K562 (cell line): ENCODE measurements at regions not wholly inside any gene's neighbourhood (a gene's known extent, or its start where the extent isn't known, plus 50 kb on each side); places are given as distances from the start of the nearest gene placed in this dataset.
A peak's percentile ranks its signal among the peaks of the same experiment; 100 is the strongest.

Source experiments
- CREM ChIP-seq: IDR thresholded peaks from 2 replicates; pipeline ENCODE4 v1.6.1; 2014; ENCODE audit warnings: antibody characterized with exemption, low read depth
- EP300 ChIP-seq: IDR thresholded peaks from 2 replicates; pipeline ENCODE4 v1.6.1; 2012; ENCODE audit warnings: low read length, improper control_type of control experiment
- FOS ChIP-seq: IDR thresholded peaks from 3 replicates; pipeline ENCODE4 v1.6.1; 2011; ENCODE audit not compliant: insufficient read length; ENCODE audit errors: extremely low read depth
- HDAC3 ChIP-seq: fragments of 450-650 bp; IDR thresholded peaks from 2 replicates; pipeline ENCODE4 v1.6.1; 2018; ENCODE audit warnings: borderline replicate concordance, mild to moderate bottlenecking, moderate library complexity; ENCODE audit not compliant: partially characterized antibody
- NCOR1 ChIP-seq: fragments of 450-650 bp; IDR thresholded peaks from 2 replicates; pipeline ENCODE4 v1.6.1; 2016; ENCODE audit warnings: mild to moderate bottlenecking, moderate library complexity
- RBM15 ChIP-seq: fragments of 200-400 bp; formaldehyde crosslinking; IDR thresholded peaks from 2 replicates; pipeline ENCODE4 v1.6.1; 2018; ENCODE audit warnings: mild to moderate bottlenecking, low read length, moderate library complexity; ENCODE audit not compliant: insufficient read depth
- RBM17 ChIP-seq: fragments of 200-400 bp; formaldehyde crosslinking; IDR thresholded peaks from 2 replicates; pipeline ENCODE4 v1.6.1; 2017; ENCODE audit warnings: low read depth, mild to moderate bottlenecking, low read length, borderline replicate concordance
- ZBTB11 ChIP-seq, 3 experiments: fragments of 200-800 bp in 1 of 3; fragments of 250-450 bp in 1 of 3; fragments of 450-650 bp in 1 of 3; sonication (Bioruptor Pico) in 1 of 3; sonication (Bioruptor generic) in 1 of 3; formaldehyde crosslinking in 1 of 3; IDR thresholded peaks; 2 replicates each; pipeline versions ENCODE4 v1.6.1 to v1.8.0; 2016 to 2022; ENCODE audit warnings: mild to moderate bottlenecking in 2 of 3, missing genetic modification characterization in 2 of 3, missing compliant biosample characterization in 1 of 3, moderate library complexity in 1 of 3
- ZSCAN29 ChIP-seq: fragments of 450-650 bp; IDR thresholded peaks from 2 replicates; pipeline ENCODE4 v1.6.1; 2017
- TF ChIP-seq, protein P1 (sequence below): fragments of 250-450 bp; sonication (Bioruptor Pico); IDR thresholded peaks from 2 replicates; pipeline ENCODE4 v1.8.0; 2022; ENCODE audit warnings: inconsistent platforms
- TF ChIP-seq, protein P2 (sequence below): fragments of 450-650 bp; IDR thresholded peaks from 2 replicates; pipeline ENCODE4 v1.6.1; 2016; ENCODE audit warnings: low read depth
- TF ChIP-seq, protein P3 (sequence below): IDR thresholded peaks from 2 replicates; pipeline ENCODE4 v1.6.1; 2011; ENCODE audit not compliant: insufficient read length; ENCODE audit errors: extremely low read depth

DNA sequence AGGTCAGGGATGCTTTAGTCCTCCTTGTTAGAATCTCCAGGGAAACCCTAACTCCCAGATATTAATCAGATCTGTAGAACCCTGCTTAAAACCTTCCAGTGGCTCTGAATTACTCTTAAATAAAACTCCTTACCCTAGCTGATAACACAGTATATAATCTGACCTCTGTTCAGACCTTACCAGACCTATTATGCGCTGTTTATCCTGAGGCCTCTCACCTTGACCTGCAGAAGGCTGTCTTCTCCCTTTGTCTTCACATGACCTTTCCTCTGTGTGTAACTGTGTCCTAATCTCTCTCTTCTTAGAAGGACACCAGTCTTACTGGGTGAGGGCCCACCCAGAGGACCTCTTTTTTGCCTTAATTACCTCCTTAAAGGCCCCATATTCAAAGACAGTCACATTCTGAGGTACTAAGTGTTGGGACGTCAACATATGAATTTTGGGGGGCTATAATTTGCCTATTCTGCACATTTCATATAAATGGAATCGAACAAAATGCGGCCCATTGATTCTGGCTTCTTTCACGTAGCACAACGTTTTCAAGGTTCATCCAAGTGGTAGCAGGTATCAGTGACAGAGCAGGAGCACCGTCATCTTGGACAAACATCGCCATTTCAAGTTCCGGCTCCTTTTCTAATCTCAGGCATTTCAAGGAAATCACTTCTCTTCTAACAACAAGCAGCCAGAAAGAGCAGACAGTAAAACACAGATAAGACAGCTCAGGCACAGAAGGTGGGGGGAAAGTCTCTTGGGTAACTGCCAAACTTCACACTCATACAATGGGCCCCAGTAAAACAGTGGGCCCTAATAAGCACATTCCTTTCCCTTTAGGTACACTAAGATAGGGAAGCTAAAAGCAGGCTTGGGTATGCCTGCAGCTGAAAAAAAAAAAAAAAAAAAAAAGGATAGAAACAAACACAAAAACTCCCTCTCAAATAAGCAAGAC, 200.2 kb upstream of the NUDT4 start (continued):
- TF ChIP-seq ZBTB11 (CRISPR knock-in tag; IDR thresholded peaks at IDR 0.05) (peak in 1 of 3 experiments; percentile 27; a peak in 1 of 6 replicates), FOS (no peak), RBM15 (no peak), NCOR1 (peak; percentile 93), RBM17 (no peak), EP300 (peak; percentile 82; the same call in 1 of the 2 replicates), HDAC3 (peak; percentile 81), ZSCAN29 (no peak), CREM (no peak)
- TF ChIP-seq, protein P1, sequence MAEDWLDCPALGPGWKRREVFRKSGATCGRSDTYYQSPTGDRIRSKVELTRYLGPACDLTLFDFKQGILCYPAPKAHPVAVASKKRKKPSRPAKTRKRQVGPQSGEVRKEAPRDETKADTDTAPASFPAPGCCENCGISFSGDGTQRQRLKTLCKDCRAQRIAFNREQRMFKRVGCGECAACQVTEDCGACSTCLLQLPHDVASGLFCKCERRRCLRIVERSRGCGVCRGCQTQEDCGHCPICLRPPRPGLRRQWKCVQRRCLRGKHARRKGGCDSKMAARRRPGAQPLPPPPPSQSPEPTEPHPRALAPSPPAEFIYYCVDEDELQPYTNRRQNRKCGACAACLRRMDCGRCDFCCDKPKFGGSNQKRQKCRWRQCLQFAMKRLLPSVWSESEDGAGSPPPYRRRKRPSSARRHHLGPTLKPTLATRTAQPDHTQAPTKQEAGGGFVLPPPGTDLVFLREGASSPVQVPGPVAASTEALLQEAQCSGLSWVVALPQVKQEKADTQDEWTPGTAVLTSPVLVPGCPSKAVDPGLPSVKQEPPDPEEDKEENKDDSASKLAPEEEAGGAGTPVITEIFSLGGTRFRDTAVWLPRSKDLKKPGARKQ (CRISPR knock-in tag) = no peak
- TF ChIP-seq, protein P2, sequence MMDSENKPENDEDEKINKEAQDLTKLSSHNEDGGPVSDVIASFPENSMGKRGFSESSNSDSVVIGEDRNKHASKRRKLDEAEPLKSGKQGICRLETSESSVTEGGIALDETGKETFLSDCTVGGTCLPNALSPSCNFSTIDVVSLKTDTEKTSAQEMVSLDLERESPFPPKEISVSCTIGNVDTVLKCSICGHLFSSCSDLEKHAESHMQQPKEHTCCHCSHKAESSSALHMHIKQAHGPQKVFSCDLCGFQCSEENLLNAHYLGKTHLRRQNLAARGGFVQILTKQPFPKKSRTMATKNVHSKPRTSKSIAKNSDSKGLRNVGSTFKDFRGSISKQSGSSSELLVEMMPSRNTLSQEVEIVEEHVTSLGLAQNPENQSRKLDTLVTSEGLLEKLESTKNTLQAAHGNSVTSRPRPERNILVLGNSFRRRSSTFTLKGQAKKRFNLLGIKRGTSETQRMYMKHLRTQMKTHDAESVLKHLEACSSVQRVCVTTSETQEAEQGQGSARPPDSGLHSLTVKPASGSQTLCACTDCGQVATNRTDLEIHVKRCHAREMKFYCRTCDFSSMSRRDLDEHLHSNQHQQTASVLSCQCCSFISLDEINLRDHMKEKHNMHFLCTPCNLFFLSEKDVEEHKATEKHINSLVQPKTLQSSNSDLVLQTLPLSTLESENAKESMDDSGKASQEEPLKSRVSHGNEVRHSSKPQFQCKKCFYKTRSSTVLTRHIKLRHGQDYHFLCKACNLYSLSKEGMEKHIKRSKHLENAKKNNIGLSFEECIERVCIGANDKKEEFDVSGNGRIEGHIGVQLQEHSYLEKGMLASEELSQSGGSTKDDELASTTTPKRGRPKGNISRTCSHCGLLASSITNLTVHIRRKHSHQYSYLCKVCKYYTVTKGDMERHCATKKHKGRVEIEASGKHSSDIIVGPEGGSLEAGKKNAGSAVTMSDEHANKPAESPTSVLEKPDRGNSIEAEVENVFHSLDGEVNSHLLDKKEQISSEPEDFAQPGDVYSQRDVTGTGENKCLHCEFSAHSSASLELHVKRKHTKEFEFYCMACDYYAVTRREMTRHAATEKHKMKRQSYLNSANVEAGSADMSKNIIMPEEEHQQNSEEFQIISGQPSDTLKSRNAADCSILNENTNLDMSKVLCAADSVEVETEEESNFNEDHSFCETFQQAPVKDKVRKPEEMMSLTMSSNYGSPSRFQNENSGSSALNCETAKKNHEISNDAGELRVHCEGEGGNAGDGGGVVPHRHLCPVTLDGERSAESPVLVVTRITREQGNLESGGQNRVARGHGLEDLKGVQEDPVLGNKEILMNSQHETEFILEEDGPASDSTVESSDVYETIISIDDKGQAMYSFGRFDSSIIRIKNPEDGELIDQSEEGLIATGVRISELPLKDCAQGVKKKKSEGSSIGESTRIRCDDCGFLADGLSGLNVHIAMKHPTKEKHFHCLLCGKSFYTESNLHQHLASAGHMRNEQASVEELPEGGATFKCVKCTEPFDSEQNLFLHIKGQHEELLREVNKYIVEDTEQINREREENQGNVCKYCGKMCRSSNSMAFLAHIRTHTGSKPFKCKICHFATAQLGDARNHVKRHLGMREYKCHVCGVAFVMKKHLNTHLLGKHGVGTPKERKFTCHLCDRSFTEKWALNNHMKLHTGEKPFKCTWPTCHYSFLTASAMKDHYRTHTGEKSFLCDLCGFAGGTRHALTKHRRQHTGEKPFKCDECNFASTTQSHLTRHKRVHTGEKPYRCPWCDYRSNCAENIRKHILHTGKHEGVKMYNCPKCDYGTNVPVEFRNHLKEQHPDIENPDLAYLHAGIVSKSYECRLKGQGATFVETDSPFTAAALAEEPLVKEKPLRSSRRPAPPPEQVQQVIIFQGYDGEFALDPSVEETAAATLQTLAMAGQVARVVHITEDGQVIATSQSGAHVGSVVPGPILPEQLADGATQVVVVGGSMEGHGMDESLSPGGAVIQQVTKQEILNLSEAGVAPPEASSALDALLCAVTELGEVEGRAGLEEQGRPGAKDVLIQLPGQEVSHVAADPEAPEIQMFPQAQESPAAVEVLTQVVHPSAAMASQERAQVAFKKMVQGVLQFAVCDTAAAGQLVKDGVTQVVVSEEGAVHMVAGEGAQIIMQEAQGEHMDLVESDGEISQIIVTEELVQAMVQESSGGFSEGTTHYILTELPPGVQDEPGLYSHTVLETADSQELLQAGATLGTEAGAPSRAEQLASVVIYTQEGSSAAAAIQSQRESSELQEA = no peak
- TF ChIP-seq, protein P3, sequence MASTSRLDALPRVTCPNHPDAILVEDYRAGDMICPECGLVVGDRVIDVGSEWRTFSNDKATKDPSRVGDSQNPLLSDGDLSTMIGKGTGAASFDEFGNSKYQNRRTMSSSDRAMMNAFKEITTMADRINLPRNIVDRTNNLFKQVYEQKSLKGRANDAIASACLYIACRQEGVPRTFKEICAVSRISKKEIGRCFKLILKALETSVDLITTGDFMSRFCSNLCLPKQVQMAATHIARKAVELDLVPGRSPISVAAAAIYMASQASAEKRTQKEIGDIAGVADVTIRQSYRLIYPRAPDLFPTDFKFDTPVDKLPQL = no peak
